Hepatocyte (in vitro differentiated cells): ENCODE measurements at regions not wholly inside any gene's neighbourhood (a gene's known extent, or its start where the extent isn't known, plus 50 kb on each side); places are given as distances from the start of the nearest gene placed in this dataset.

Experiments used
- DNase-seq: peaks from one replicate; pipeline ENCODE4 v3.0.0-alpha.2; 2016; ENCODE audit warnings: low spot score
- H2AFZ ChIP-seq: fragments of 200-600 bp; sonication (generic); 2 replicates; pipeline ENCODE4 v1.6.0; 2016; ENCODE audit warnings: antibody characterized with exemption, mild to moderate bottlenecking
- H3K27ac ChIP-seq: fragments of 200-600 bp; sonication (generic); 2 replicates; pipeline ENCODE4 v1.5.1; 2016; ENCODE audit warnings: mild to moderate bottlenecking
- H3K27me3 ChIP-seq: fragments of 200-600 bp; sonication (generic); 2 replicates; pipeline ENCODE4 v1.6.1; 2016
- H3K36me3 ChIP-seq: fragments of 200-600 bp; sonication (generic); replicated peaks from 2 replicates; pipeline ENCODE4 v1.5.1; 2016; ENCODE audit warnings: low read depth; ENCODE audit not compliant: insufficient read depth
- H3K4me1 ChIP-seq: fragments of 200-600 bp; sonication (generic); 2 replicates; pipeline ENCODE4 v1.5.1; 2016; ENCODE audit warnings: mild to moderate bottlenecking, moderate library complexity; ENCODE audit not compliant: insufficient read depth
- H3K4me2 ChIP-seq: fragments of 200-600 bp; sonication (generic); 2 replicates; pipeline ENCODE4 v1.6.0; 2016
- H3K4me3 ChIP-seq: fragments of 200-600 bp; sonication (generic); 2 replicates; pipeline ENCODE4 v1.5.1; 2016; ENCODE audit warnings: mild to moderate bottlenecking
- H3K79me2 ChIP-seq: fragments of 200-600 bp; sonication (generic); 2 replicates; pipeline ENCODE4 v1.6.0; 2017; ENCODE audit warnings: mild to moderate bottlenecking
- H3K9me2 ChIP-seq: fragments of 200-600 bp; sonication (generic); replicated peaks from 2 replicates; pipeline ENCODE4 v1.6.0; 2017; ENCODE audit warnings: mild to moderate bottlenecking; ENCODE audit not compliant: insufficient read depth
- H3K9me3 ChIP-seq: fragments of 200-600 bp; sonication (generic); 2 replicates; pipeline ENCODE4 v1.5.1; 2016; ENCODE audit warnings: low read depth, mild to moderate bottlenecking
- H4K20me1 ChIP-seq: fragments of 200-600 bp; sonication (generic); 2 replicates; pipeline ENCODE4 v1.6.0; 2016; ENCODE audit warnings: mild to moderate bottlenecking; ENCODE audit not compliant: insufficient read depth, poor library complexity, severe bottlenecking
- EZH2 ChIP-seq: fragments of 200-600 bp; sonication (generic); IDR thresholded peaks from 2 replicates; pipeline ENCODE4 v1.6.1; 2016; ENCODE audit warnings: antibody characterized with exemption, mild to moderate bottlenecking, borderline replicate concordance
- EZH2phosphoT487 ChIP-seq: fragments of 200-600 bp; sonication (generic); IDR thresholded peaks from one replicate; pipeline ENCODE4 v1.6.1; 2018; ENCODE audit warnings: antibody characterized with exemption, mild to moderate bottlenecking, low read depth, moderate library complexity; ENCODE audit not compliant: unreplicated experiment, severe bottlenecking
- WGBS: methylation state at CpG from one replicate; pipeline ENCODE4 v1.1.6; 2016; ENCODE audit warnings: low lambda C conversion rate; ENCODE audit errors: missing lambda C conversion rate; 5-methylcytosine and 5-hydroxymethylcytosine counted together
- TF ChIP-seq, protein P1 (sequence below): fragments of 200-600 bp; sonication (generic); IDR thresholded peaks from 2 replicates; pipeline ENCODE4 v1.5.1; 2016; ENCODE audit warnings: antibody characterized with exemption, mild to moderate bottlenecking; ENCODE audit not compliant: poor library complexity

DNA sequence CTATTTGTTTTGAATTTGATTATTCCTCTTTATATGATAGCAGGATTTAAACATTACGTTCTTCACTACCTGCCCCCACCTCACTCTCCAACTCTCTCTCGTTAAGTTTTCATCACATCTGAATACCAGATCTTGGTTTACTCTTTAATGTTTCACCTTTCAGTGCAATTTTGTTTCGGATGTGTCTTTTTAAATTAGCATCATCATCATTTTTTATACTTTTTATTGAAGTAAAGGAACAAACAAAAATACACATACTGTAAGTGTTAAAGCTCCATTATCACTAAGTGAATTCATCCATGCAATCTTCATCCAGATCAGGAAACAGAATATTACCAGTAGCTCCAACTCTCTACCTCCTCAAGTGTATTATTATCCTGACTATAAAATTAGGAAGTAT is 310.6 kb downstream of the C3orf38 start:
- no peaks in the 10 kb centered on the region for H3K79me2 ChIP-seq
- no peak overlapping the region for H2AFZ ChIP-seq
- no peaks in the 10 kb centered on the region for H3K4me1 ChIP-seq
- H3K4me2 ChIP-seq = no peak overlapping the region
- H3K36me3 ChIP-seq = no peaks in the 10 kb centered on the region
- no peak overlapping the region for H3K27ac ChIP-seq
- H4K20me1 ChIP-seq = no peaks in the 10 kb centered on the region
- DNase-seq = no peak
- H3K9me2 ChIP-seq = no peaks in the 10 kb centered on the region
- WGBS = 84% methylated on average over 3 of the region's 3 CpGs
- H3K4me3 ChIP-seq = no peak overlapping the region
- H3K9me3 ChIP-seq = no peaks in the 10 kb centered on the region
- H3K27me3 ChIP-seq = no peaks in the 10 kb centered on the region
- TF ChIP-seq, protein P1, sequence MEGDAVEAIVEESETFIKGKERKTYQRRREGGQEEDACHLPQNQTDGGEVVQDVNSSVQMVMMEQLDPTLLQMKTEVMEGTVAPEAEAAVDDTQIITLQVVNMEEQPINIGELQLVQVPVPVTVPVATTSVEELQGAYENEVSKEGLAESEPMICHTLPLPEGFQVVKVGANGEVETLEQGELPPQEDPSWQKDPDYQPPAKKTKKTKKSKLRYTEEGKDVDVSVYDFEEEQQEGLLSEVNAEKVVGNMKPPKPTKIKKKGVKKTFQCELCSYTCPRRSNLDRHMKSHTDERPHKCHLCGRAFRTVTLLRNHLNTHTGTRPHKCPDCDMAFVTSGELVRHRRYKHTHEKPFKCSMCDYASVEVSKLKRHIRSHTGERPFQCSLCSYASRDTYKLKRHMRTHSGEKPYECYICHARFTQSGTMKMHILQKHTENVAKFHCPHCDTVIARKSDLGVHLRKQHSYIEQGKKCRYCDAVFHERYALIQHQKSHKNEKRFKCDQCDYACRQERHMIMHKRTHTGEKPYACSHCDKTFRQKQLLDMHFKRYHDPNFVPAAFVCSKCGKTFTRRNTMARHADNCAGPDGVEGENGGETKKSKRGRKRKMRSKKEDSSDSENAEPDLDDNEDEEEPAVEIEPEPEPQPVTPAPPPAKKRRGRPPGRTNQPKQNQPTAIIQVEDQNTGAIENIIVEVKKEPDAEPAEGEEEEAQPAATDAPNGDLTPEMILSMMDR = no peak
- TF ChIP-seq EZH2 = no peak
- TF ChIP-seq EZH2phosphoT487 = no peak

DNA sequence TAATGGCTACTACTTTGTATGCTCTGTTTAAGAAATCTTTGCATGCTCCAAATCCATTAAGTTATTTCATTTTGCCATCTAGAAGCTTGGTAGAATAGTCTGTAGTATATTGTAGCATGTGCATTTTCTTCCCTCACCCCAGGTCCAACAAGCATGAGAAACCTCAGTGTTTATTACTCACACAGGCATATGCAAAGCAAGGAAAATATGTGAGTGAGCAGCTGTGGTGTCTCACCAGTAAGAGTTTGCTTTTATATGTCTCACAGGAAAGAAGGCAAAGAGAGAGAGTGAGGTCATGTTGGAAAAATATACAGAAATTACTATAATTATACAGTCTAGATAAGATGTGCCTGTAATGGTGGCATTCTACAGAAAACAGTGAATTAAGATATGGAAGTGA is 312.5 kb downstream of the C3orf38 start:
- no peak overlapping the region for H2AFZ ChIP-seq
- no peaks in the 10 kb centered on the region for H3K27me3 ChIP-seq
- no peaks in the 10 kb centered on the region for H3K4me1 ChIP-seq
- H4K20me1 ChIP-seq = no peaks in the 10 kb centered on the region
- no peaks in the 10 kb centered on the region for H3K9me3 ChIP-seq
- no peak overlapping the region for H3K4me2 ChIP-seq
- TF ChIP-seq, protein P1 = no peak
- TF ChIP-seq EZH2phosphoT487 (no peak), EZH2 (no peak)
- no peaks in the 10 kb centered on the region for H3K36me3 ChIP-seq
- H3K27ac ChIP-seq = no peak overlapping the region
- no peak for DNase-seq
- H3K79me2 ChIP-seq = no peaks in the 10 kb centered on the region
- H3K9me2 ChIP-seq = no peaks in the 10 kb centered on the region
- H3K4me3 ChIP-seq = no peak overlapping the region

DNA sequence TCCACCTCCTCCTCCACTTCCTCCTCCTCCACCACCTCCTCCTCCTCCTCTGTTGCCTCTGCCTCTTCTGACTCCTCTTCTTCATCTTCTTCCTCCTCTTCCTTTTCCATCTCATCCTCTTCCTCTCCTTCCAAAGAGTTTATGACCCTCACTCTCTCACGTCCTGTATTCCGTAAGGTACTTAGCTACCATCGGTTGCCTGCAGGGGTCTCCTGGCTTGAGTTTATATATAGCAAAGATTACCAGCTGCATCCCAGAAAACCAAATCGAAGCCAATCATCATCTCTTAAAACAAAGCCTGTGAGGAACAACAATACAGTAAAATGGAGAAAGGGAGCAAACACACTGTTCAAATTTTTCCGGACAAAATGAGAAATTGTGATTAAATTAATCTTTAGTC is 317.4 kb downstream of the C3orf38 start:
- no peak for DNase-seq
- no peaks in the 10 kb centered on the region for H3K27me3 ChIP-seq
- WGBS = 76% methylated on average over 5 of the region's 5 CpGs
- H3K4me3 ChIP-seq = no peak overlapping the region
- TF ChIP-seq EZH2phosphoT487 (no peak), EZH2 (no peak)
- TF ChIP-seq, protein P1 = no peak
- H3K9me2 ChIP-seq = no peaks in the 10 kb centered on the region
- H3K9me3 ChIP-seq = no peaks in the 10 kb centered on the region
- no peak overlapping the region for H3K4me2 ChIP-seq
- H3K4me1 ChIP-seq = no peaks in the 10 kb centered on the region
- no peaks in the 10 kb centered on the region for H3K36me3 ChIP-seq
- no peak overlapping the region for H3K27ac ChIP-seq
- H2AFZ ChIP-seq = no peak overlapping the region
- no peaks in the 10 kb centered on the region for H4K20me1 ChIP-seq
- H3K79me2 ChIP-seq = no peaks in the 10 kb centered on the region

DNA sequence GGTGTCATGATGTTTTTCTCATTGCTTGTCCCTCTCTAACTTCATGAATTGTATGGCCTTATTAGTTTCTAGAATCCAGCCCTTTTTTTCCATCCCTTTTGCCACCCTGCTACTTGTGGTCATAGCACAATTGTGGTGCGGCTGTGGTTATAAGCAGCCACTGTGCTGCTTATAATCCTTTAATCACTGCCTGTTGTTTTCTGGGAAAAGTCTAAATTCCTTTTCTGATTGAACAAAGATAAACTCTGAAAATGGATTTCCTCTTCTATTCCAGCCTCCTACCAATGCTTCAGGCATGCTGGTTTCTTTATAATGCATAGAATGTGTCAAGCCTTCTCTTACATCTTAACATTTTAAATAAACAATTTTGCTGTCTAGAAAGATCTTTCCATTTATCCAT is 319.5 kb downstream of the C3orf38 start:
- Histone ChIP-seq H3K4me2 (no peak overlapping the region), H3K9me2 (no peaks in the 10 kb centered on the region), H4K20me1 (no peaks in the 10 kb centered on the region), H3K79me2 (no peaks in the 10 kb centered on the region), H3K9me3 (no peaks in the 10 kb centered on the region), H3K4me3 (no peak overlapping the region), H3K27ac (no peak overlapping the region), H3K27me3 (no peaks in the 10 kb centered on the region), H3K4me1 (no peaks in the 10 kb centered on the region), H3K36me3 (no peaks in the 10 kb centered on the region), H2AFZ (no peak overlapping the region)
- TF ChIP-seq, protein P1 = no peak
- TF ChIP-seq EZH2phosphoT487 (no peak), EZH2 (no peak)
- no peak for DNase-seq
- 53% methylated on average over 1 of the region's 1 CpG for WGBS
